ENCODE measurements at regions not wholly inside any gene's neighbourhood (a gene's known extent, or its start where the extent isn't known, plus 50 kb on each side); places are given as distances from the start of the nearest gene placed in this dataset.

DNA sequence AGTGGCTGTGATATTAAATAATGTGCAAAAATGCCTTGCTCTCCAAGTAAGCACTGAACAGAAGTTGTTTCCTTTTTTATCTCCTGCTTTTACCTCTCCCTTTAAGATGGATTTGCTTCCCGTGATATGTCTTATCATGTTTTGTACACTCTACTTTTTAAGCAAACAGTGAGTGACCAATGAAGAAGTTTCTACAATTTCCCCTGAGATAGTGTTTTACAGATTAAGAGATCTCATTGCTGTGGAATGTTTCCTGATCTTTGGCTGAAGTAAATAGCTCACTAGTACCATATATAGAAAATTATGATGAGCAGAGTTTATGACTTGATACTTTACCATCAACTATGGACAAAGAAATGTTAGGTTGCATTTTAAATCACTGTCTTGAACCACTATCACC is 184.8 kb upstream of the PDE3A start:
- Histone ChIP-seq H3K9me3 (ENCODE audit: control insufficient read depth in 2 of 2, low read length in 2 of 2) (no peaks in the 10 kb centered on the region), H3K27ac (ENCODE audit: low read length) (no peak overlapping the region), H3K9ac (ENCODE audit: low read length in 2 of 2) (no peak overlapping the region), H3K4me3 (ENCODE audit: low read length in 2 of 2) (no peak overlapping the region), H3K27me3 (ENCODE audit: control insufficient read depth in 1 of 2, insufficient read depth in 2 of 2, low read length in 2 of 2) (no peaks in the 10 kb centered on the region), H3K36me3 (ENCODE audit: control insufficient read depth in 2 of 2, insufficient read depth in 2 of 2, low read length in 2 of 2) (no peaks in the 10 kb centered on the region), H3K4me1 (ENCODE audit: control insufficient read depth, insufficient read depth, low read length) (no peaks in the 10 kb centered on the region)

- Histone ChIP-seq H3K27ac (ENCODE audit: low read length) (no peak overlapping the region), H3K9me3 (ENCODE audit: control insufficient read depth in 2 of 2, low read length in 2 of 2) (no peaks in the 10 kb centered on the region), H3K36me3 (ENCODE audit: control insufficient read depth in 2 of 2, insufficient read depth in 2 of 2, low read length in 2 of 2) (no peaks in the 10 kb centered on the region), H3K4me1 (ENCODE audit: control insufficient read depth, insufficient read depth, low read length) (no peaks in the 10 kb centered on the region), H3K4me3 (ENCODE audit: low read length in 2 of 2) (no peak overlapping the region), H3K9ac (ENCODE audit: low read length in 2 of 2) (no peak overlapping the region), H3K27me3 (ENCODE audit: control insufficient read depth in 1 of 2, insufficient read depth in 2 of 2, low read length in 2 of 2) (no peaks in the 10 kb centered on the region)
Observed at GRCh38 chr12:20184514-20184913, 183.8 kb upstream of the PDE3A start.

GRCh38 chr12:20187456-20187855 is 180.9 kb upstream of the PDE3A start:
- Histone ChIP-seq H3K4me3 (ENCODE audit: low read length in 2 of 2) (no peak overlapping the region), H3K27me3 (ENCODE audit: control insufficient read depth in 1 of 2, insufficient read depth in 2 of 2, low read length in 2 of 2) (no peaks in the 10 kb centered on the region), H3K27ac (ENCODE audit: low read length) (no peak overlapping the region)

DNA sequence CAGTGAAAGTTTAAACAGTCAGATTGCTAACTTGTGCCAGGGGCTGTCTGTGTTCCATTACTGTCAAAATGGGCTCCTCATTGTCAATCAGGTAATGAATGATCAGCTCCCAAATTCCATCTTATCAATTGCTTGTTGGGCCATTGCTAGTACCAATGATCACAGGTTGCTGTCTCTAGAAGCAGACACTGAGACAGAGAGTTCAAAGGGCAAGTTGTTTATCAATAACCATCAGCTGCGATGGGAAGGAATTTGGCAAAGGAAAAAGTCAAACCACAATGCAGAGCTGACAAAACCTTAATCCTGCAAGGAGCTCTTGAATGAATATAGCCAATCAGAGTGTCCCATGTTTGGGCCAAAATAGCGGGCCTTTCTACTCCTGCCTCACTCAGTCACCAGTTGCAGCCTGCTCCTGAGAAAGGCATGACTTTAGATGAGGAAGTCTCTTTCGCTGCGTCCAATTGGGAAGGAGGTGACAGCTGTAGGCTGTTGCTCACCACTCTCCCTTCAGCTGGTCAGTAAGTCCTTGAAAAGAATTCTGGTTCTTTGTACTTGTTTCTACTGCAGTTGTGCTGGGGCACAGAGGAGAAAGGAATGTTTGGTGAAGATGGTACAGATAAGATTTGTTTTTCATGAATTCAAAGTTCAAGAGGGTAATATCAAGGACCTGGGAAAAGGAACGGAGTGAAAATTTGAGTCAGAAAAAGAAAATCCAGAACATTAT is 179.2 kb upstream of the PDE3A start:
- no peaks in the 10 kb centered on the region for H3K4me1 ChIP-seq (ENCODE audit: control insufficient read depth, insufficient read depth, low read length)
- H3K9me3 ChIP-seq (ENCODE audit: control insufficient read depth in 2 of 2, low read length in 2 of 2): no peaks in the 10 kb centered on the region
- no peak overlapping the region for H3K4me3 ChIP-seq (ENCODE audit: low read length in 2 of 2)
- no peaks in the 10 kb centered on the region for H3K27me3 ChIP-seq (ENCODE audit: control insufficient read depth in 1 of 2, insufficient read depth in 2 of 2, low read length in 2 of 2)
- H3K27ac ChIP-seq (ENCODE audit: low read length): no peak overlapping the region
- no peaks in the 10 kb centered on the region for H3K36me3 ChIP-seq (ENCODE audit: control insufficient read depth in 2 of 2, insufficient read depth in 2 of 2, low read length in 2 of 2)
- H3K9ac ChIP-seq (ENCODE audit: low read length in 2 of 2): no peak overlapping the region

More at GRCh38 chr12:20187456-20187855, 180.9 kb upstream of the PDE3A start:
- Histone ChIP-seq H3K4me1 (ENCODE audit: control insufficient read depth, insufficient read depth, low read length) (no peaks in the 10 kb centered on the region), H3K9me3 (ENCODE audit: control insufficient read depth in 2 of 2, low read length in 2 of 2) (no peaks in the 10 kb centered on the region), H3K36me3 (ENCODE audit: control insufficient read depth in 2 of 2, insufficient read depth in 2 of 2, low read length in 2 of 2) (no peaks in the 10 kb centered on the region), H3K9ac (ENCODE audit: low read length in 2 of 2) (no peak overlapping the region)

DNA sequence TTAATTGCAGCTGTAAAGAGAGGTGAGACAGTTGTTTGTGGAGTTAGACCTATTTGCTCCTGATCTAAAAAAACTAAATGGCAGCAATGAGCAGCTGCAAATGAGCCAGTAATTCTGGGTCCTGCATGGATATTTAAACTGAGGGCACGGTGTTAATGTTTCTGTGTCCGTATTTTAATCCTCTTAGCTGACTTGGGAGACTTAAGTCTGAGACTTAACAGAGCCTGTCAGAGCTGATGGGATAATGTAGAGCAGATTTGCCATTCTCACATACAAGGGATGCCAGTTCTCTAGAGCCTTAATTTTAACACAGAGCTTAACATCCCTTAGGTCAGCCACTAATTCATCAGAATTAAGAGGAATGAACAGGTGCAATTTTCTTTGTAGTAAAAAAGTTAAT is 178.6 kb upstream of the PDE3A start:
- Histone ChIP-seq H3K27ac (ENCODE audit: low read length) (no peak overlapping the region), H3K36me3 (ENCODE audit: control insufficient read depth in 2 of 2, insufficient read depth in 2 of 2, low read length in 2 of 2) (no peaks in the 10 kb centered on the region), H3K4me3 (ENCODE audit: low read length in 2 of 2) (no peak overlapping the region), H3K4me1 (ENCODE audit: control insufficient read depth, insufficient read depth, low read length) (no peaks in the 10 kb centered on the region), H3K9ac (ENCODE audit: low read length in 2 of 2) (no peak overlapping the region), H3K27me3 (ENCODE audit: control insufficient read depth in 1 of 2, insufficient read depth in 2 of 2, low read length in 2 of 2) (no peaks in the 10 kb centered on the region), H3K9me3 (ENCODE audit: control insufficient read depth in 2 of 2, low read length in 2 of 2) (no peaks in the 10 kb centered on the region)

DNA sequence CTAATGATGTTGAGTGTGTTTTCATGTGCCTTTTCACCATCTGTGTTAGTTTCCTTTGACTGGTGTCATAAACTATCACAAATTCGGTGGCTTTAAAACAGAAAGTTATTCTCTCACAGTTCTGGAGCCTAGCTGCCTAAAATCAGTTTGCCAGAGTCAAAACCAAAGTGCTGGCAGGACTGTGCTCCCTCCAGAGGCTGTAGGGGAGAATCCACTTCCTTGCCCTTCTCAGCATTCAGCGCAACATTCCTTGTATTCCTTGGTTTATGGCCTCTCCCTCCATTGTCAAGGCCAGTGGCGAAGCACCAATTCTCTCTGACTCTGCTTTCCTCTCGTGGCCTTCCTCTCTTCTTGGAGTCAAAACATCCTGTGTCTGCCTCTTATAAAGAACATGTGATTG is 174.2 kb upstream of the PDE3A start:
- Histone ChIP-seq H3K27ac (ENCODE audit: low read length) (no peak overlapping the region), H3K4me1 (ENCODE audit: control insufficient read depth, insufficient read depth, low read length) (no peaks in the 10 kb centered on the region), H3K4me3 (ENCODE audit: low read length in 2 of 2) (no peak overlapping the region), H3K9me3 (ENCODE audit: control insufficient read depth in 2 of 2, low read length in 2 of 2) (no peaks in the 10 kb centered on the region), H3K27me3 (ENCODE audit: control insufficient read depth in 1 of 2, insufficient read depth in 2 of 2, low read length in 2 of 2) (no peaks in the 10 kb centered on the region), H3K36me3 (ENCODE audit: control insufficient read depth in 2 of 2, insufficient read depth in 2 of 2, low read length in 2 of 2) (no peaks in the 10 kb centered on the region), H3K9ac (ENCODE audit: low read length in 2 of 2) (no peak overlapping the region)

- Histone ChIP-seq H3K9me3 (ENCODE audit: control insufficient read depth in 2 of 2, low read length in 2 of 2) (no peaks in the 10 kb centered on the region), H3K9ac (ENCODE audit: low read length in 2 of 2) (no peak overlapping the region), H3K4me3 (ENCODE audit: low read length in 2 of 2) (no peak overlapping the region), H3K27me3 (ENCODE audit: control insufficient read depth in 1 of 2, insufficient read depth in 2 of 2, low read length in 2 of 2) (no peaks in the 10 kb centered on the region), H3K4me1 (ENCODE audit: control insufficient read depth, insufficient read depth, low read length) (no peaks in the 10 kb centered on the region), H3K36me3 (ENCODE audit: control insufficient read depth in 2 of 2, insufficient read depth in 2 of 2, low read length in 2 of 2) (no peaks in the 10 kb centered on the region), H3K27ac (ENCODE audit: low read length) (no peak overlapping the region)
Observed at GRCh38 chr12:20196767-20197166, 171.6 kb upstream of the PDE3A start.

DNA sequence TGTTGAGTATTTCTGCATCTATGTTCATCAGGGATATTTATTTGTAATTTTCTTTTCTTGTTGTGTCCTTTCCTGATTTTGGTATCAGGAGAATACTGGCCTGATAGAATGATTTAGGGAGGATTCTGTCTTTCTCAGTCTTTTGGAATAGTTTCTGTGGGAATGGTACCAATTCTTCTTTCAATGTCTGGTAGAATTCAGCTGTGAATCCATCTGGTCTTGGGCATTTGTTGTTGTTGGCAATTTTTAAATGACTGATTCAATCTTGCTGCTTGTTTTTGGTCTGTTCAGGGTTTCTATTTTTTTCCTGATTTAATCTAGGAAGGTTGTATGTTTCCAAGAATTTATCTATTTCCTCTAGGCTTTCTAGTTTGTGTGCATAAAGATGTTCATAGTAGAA is 170.9 kb upstream of the PDE3A start:
- no peaks in the 10 kb centered on the region for H3K9me3 ChIP-seq (ENCODE audit: control insufficient read depth in 2 of 2, low read length in 2 of 2)
- H3K27me3 ChIP-seq (ENCODE audit: control insufficient read depth in 1 of 2, insufficient read depth in 2 of 2, low read length in 2 of 2): no peaks in the 10 kb centered on the region
- H3K27ac ChIP-seq (ENCODE audit: low read length): no peak overlapping the region

GRCh38 chr12:20199780-20200179 is 168.6 kb upstream of the PDE3A start:
- Histone ChIP-seq H3K9me3 (ENCODE audit: control insufficient read depth in 2 of 2, low read length in 2 of 2) (no peaks in the 10 kb centered on the region), H3K27me3 (ENCODE audit: control insufficient read depth in 1 of 2, insufficient read depth in 2 of 2, low read length in 2 of 2) (no peaks in the 10 kb centered on the region), H3K9ac (ENCODE audit: low read length in 2 of 2) (no peak overlapping the region), H3K4me1 (ENCODE audit: control insufficient read depth, insufficient read depth, low read length) (no peaks in the 10 kb centered on the region), H3K36me3 (ENCODE audit: control insufficient read depth in 2 of 2, insufficient read depth in 2 of 2, low read length in 2 of 2) (no peaks in the 10 kb centered on the region), H3K4me3 (ENCODE audit: low read length in 2 of 2) (no peak overlapping the region), H3K27ac (ENCODE audit: low read length) (no peak overlapping the region)

More for the DNA sequence above, 170.9 kb upstream of the PDE3A start:
- no peak overlapping the region for H3K4me3 ChIP-seq (ENCODE audit: low read length in 2 of 2)
- no peak overlapping the region for H3K9ac ChIP-seq (ENCODE audit: low read length in 2 of 2)
- H3K36me3 ChIP-seq (ENCODE audit: control insufficient read depth in 2 of 2, insufficient read depth in 2 of 2, low read length in 2 of 2): no peaks in the 10 kb centered on the region
- no peaks in the 10 kb centered on the region for H3K4me1 ChIP-seq (ENCODE audit: control insufficient read depth, insufficient read depth, low read length)

- H3K9ac ChIP-seq (ENCODE audit: low read length in 2 of 2): no peak overlapping the region
- no peaks in the 10 kb centered on the region for H3K4me1 ChIP-seq (ENCODE audit: control insufficient read depth, insufficient read depth, low read length)
- no peak overlapping the region for H3K4me3 ChIP-seq (ENCODE audit: low read length in 2 of 2)
- no peak overlapping the region for H3K27ac ChIP-seq (ENCODE audit: low read length)
- no peaks in the 10 kb centered on the region for H3K36me3 ChIP-seq (ENCODE audit: control insufficient read depth in 2 of 2, insufficient read depth in 2 of 2, low read length in 2 of 2)
- H3K27me3 ChIP-seq (ENCODE audit: control insufficient read depth in 1 of 2, insufficient read depth in 2 of 2, low read length in 2 of 2): no peaks in the 10 kb centered on the region
- H3K9me3 ChIP-seq (ENCODE audit: control insufficient read depth in 2 of 2, low read length in 2 of 2): no peaks in the 10 kb centered on the region
Observed at GRCh38 chr12:20201733-20202132, 166.6 kb upstream of the PDE3A start.

DNA sequence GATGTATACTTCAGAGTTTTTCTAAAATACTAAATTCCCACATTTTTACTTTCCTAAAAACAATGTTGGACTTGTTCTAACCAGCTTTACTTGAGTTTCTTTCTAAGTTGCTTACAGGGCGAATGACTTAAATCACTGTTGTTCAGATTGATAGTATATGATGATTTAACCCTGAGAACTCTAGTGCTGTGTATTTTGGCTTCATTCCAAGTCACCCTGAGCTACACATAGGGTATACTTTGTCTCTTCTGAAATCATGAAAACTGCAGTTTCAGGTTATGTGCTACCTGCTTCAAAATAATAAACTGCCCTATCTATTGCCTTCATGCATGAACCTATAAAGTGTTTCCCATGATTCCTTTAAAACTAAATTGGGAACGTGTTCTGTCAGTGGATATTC is 162.5 kb upstream of the PDE3A start:
- Histone ChIP-seq H3K4me1 (ENCODE audit: control insufficient read depth, insufficient read depth, low read length) (no peaks in the 10 kb centered on the region), H3K27ac (ENCODE audit: low read length) (no peak overlapping the region), H3K9me3 (ENCODE audit: control insufficient read depth in 2 of 2, low read length in 2 of 2) (no peaks in the 10 kb centered on the region), H3K36me3 (ENCODE audit: control insufficient read depth in 2 of 2, insufficient read depth in 2 of 2, low read length in 2 of 2) (no peaks in the 10 kb centered on the region), H3K27me3 (ENCODE audit: control insufficient read depth in 1 of 2, insufficient read depth in 2 of 2, low read length in 2 of 2) (no peaks in the 10 kb centered on the region), H3K4me3 (ENCODE audit: low read length in 2 of 2) (no peak overlapping the region), H3K9ac (ENCODE audit: low read length in 2 of 2) (no peak overlapping the region)
